ENCODE measurements at regions not wholly inside any gene's neighbourhood (a gene's known extent, or its start where the extent isn't known, plus 50 kb on each side); places are given as distances from the start of the nearest gene placed in this dataset.

DNA sequence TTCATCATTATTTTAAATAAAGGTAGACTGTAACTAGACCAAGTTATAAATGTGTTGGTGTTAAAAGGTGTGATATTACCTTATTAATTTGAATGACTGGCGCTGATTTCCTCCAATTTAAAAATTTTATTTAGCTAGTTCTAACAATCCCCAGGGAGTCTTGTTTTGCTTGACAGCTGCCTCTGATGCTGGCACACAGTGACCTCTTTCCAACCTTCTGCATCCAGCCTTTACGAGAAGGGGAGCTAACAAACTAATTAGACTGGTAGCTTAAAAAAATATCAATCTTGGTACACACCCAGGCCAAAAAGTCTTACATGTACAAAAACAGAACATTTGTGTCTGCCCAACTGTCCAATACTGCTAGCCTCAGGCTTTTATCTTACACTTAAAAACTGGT lies 51.8 kb upstream of the ENPEP start:
- TF ChIP-seq, protein P1, sequence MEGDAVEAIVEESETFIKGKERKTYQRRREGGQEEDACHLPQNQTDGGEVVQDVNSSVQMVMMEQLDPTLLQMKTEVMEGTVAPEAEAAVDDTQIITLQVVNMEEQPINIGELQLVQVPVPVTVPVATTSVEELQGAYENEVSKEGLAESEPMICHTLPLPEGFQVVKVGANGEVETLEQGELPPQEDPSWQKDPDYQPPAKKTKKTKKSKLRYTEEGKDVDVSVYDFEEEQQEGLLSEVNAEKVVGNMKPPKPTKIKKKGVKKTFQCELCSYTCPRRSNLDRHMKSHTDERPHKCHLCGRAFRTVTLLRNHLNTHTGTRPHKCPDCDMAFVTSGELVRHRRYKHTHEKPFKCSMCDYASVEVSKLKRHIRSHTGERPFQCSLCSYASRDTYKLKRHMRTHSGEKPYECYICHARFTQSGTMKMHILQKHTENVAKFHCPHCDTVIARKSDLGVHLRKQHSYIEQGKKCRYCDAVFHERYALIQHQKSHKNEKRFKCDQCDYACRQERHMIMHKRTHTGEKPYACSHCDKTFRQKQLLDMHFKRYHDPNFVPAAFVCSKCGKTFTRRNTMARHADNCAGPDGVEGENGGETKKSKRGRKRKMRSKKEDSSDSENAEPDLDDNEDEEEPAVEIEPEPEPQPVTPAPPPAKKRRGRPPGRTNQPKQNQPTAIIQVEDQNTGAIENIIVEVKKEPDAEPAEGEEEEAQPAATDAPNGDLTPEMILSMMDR (conservative IDR thresholded peaks at IDR 0.05 in 1 of 2, IDR thresholded peaks at IDR 0.05 in 1 of 2; ENCODE audit: low read depth in 1 of 2, low read length in 2 of 2), result no peak
- TF ChIP-seq EZH2 (IDR thresholded peaks at IDR 0.05; ENCODE audit: low read length, missing control alignments), result no peak

Data from fibroblast of lung (primary cell).